ENCODE measurements at regions not wholly inside any gene's neighbourhood (a gene's known extent, or its start where the extent isn't known, plus 50 kb on each side); places are given as distances from the start of the nearest gene placed in this dataset.

GRCh38 chr3:191695131-191695814 is 234.3 kb downstream of the PYDC2 start:
- CTCF ChIA-PET, result no interaction called here
- H3K4me1 ChIP-seq (ENCODE audit: insufficient read depth, low read length), result no peaks in the 10 kb centered on the region
- POLR2A ChIA-PET, result no interaction called here
- Mint-ChIP-seq H3K36me3 (no peaks in the 10 kb centered on the region), H3K4me3 (no peak overlapping the region), H3K9me3 (peaks cover 2 to 13% (median 3%) of the 10 kb centered on the region in 5 donors), H3K27me3 (peaks cover 0 to 2% of the 10 kb centered on the region in 2 donors), H3K27ac (no peak overlapping the region), H3K4me1 (no peaks in the 10 kb centered on the region)
- no peaks in the 10 kb centered on the region for H3K27me3 ChIP-seq (ENCODE audit: insufficient read depth, low read length, poor library complexity, severe bottlenecking)
- no peaks in the 10 kb centered on the region for H3K9me3 ChIP-seq (ENCODE audit: low read length)
- DNase-seq, result no peak
- no peak overlapping the region for H3K4me3 ChIP-seq (ENCODE audit: low read length)
- H3K36me3 ChIP-seq (ENCODE audit: insufficient read depth, low read length), result no peaks in the 10 kb centered on the region
- H3K27ac ChIP-seq (ENCODE audit: low read depth, low read length), result no peak overlapping the region

- no peaks in the 10 kb centered on the region for H3K36me3 ChIP-seq (ENCODE audit: insufficient read depth, low read length)
- H3K27me3 ChIP-seq (ENCODE audit: insufficient read depth, low read length, poor library complexity, severe bottlenecking), result no peaks in the 10 kb centered on the region
- no peak for DNase-seq
- H3K4me1 ChIP-seq (ENCODE audit: insufficient read depth, low read length), result no peaks in the 10 kb centered on the region
- POLR2A ChIA-PET, result no interaction called here
- Mint-ChIP-seq H3K36me3 (no peaks in the 10 kb centered on the region), H3K4me1 (no peaks in the 10 kb centered on the region), H3K9me3 (peaks cover 2 to 18% (median 4%) of the 10 kb centered on the region in 5 donors), H3K4me3 (no peak overlapping the region), H3K27me3 (peaks cover 0 to 2% of the 10 kb centered on the region in 2 donors), H3K27ac (no peak overlapping the region)
- H3K27ac ChIP-seq (ENCODE audit: low read depth, low read length), result no peak overlapping the region
- H3K4me3 ChIP-seq (ENCODE audit: low read length), result no peak overlapping the region
- CTCF ChIA-PET, result no interaction called here
- H3K9me3 ChIP-seq (ENCODE audit: low read length), result no peaks in the 10 kb centered on the region
Observed at GRCh38 chr3:191695815-191696153, 234.8 kb downstream of the PYDC2 start.

- Mint-ChIP-seq H3K9me3 (peaks cover 1 to 24% (median 4%) of the 10 kb centered on the region in 5 donors), H3K4me3 (no peak overlapping the region), H3K27me3 (peaks cover 0 to 2% of the 10 kb centered on the region in 2 donors), H3K27ac (no peak overlapping the region), H3K36me3 (no peaks in the 10 kb centered on the region), H3K4me1 (no peaks in the 10 kb centered on the region)
- DNase-seq, result no peak
- H3K27ac ChIP-seq (ENCODE audit: low read depth, low read length), result no peak overlapping the region
- no peaks in the 10 kb centered on the region for H3K9me3 ChIP-seq (ENCODE audit: low read length)
- ChIA-PET CTCF (no interaction called here), POLR2A (no interaction called here)
- H3K4me1 ChIP-seq (ENCODE audit: insufficient read depth, low read length), result no peaks in the 10 kb centered on the region
- no peak overlapping the region for H3K4me3 ChIP-seq (ENCODE audit: low read length)
- H3K36me3 ChIP-seq (ENCODE audit: insufficient read depth, low read length), result no peaks in the 10 kb centered on the region
- H3K27me3 ChIP-seq (ENCODE audit: insufficient read depth, low read length, poor library complexity, severe bottlenecking), result no peaks in the 10 kb centered on the region
Observed at GRCh38 chr3:191696348-191696747, 235.4 kb downstream of the PYDC2 start.

- POLR2A ChIA-PET, result no interaction called here
- H3K4me1 ChIP-seq (ENCODE audit: insufficient read depth, low read length), result no peaks in the 10 kb centered on the region
- Mint-ChIP-seq H3K27me3 (peaks cover 0 to 2% of the 10 kb centered on the region in 2 donors), H3K36me3 (no peaks in the 10 kb centered on the region), H3K4me3 (no peak overlapping the region), H3K27ac (no peak overlapping the region), H3K4me1 (no peaks in the 10 kb centered on the region), H3K9me3 (peaks cover 9 to 27% (median 10%) of the 10 kb centered on the region in 5 donors)
- H3K9me3 ChIP-seq (ENCODE audit: low read length), result no peaks in the 10 kb centered on the region
- H3K4me3 ChIP-seq (ENCODE audit: low read length), result no peak overlapping the region
- H3K36me3 ChIP-seq (ENCODE audit: insufficient read depth, low read length), result no peaks in the 10 kb centered on the region
- H3K27ac ChIP-seq (ENCODE audit: low read depth, low read length), result no peak overlapping the region
- CTCF ChIA-PET, result no interaction called here
- no peak for DNase-seq
- H3K27me3 ChIP-seq (ENCODE audit: insufficient read depth, low read length, poor library complexity, severe bottlenecking), result no peaks in the 10 kb centered on the region
Observed at GRCh38 chr3:191699546-191699945, 238.6 kb downstream of the PYDC2 start.

GRCh38 chr3:191702121-191702520 is 241.2 kb downstream of the PYDC2 start:
- POLR2A ChIA-PET, result no interaction called here
- H3K9me3 Mint-ChIP-seq, result peaks cover 10 to 36% (median 11%) of the 10 kb centered on the region in 5 donors
- H3K27ac Mint-ChIP-seq, result no peak overlapping the region
- CTCF ChIA-PET, result no interaction called here
- no peak overlapping the region for H3K27ac ChIP-seq (ENCODE audit: low read depth, low read length)
- no peak overlapping the region for H3K4me3 ChIP-seq (ENCODE audit: low read length)
- H3K4me1 Mint-ChIP-seq, result no peaks in the 10 kb centered on the region
- no peaks in the 10 kb centered on the region for H3K27me3 ChIP-seq (ENCODE audit: insufficient read depth, low read length, poor library complexity, severe bottlenecking)
- H3K36me3 Mint-ChIP-seq, result no peaks in the 10 kb centered on the region
- H3K4me1 ChIP-seq (ENCODE audit: insufficient read depth, low read length), result no peaks in the 10 kb centered on the region
- no peaks in the 10 kb centered on the region for H3K36me3 ChIP-seq (ENCODE audit: insufficient read depth, low read length)
- no peak for DNase-seq
- peaks cover 0 to 2% of the 10 kb centered on the region in 2 donors for H3K27me3 Mint-ChIP-seq
- H3K4me3 Mint-ChIP-seq, result no peak overlapping the region
- H3K9me3 ChIP-seq (ENCODE audit: low read length), result no peaks in the 10 kb centered on the region

GRCh38 chr3:191707817-191708216 is 246.9 kb downstream of the PYDC2 start:
- Histone ChIP-seq H3K4me1 (ENCODE audit: insufficient read depth, low read length) (no peaks in the 10 kb centered on the region), H3K4me3 (ENCODE audit: low read length) (no peak overlapping the region), H3K36me3 (ENCODE audit: insufficient read depth, low read length) (no peaks in the 10 kb centered on the region), H3K27ac (ENCODE audit: low read depth, low read length) (no peak overlapping the region), H3K27me3 (ENCODE audit: insufficient read depth, low read length, poor library complexity, severe bottlenecking) (no peaks in the 10 kb centered on the region), H3K9me3 (ENCODE audit: low read length) (no peaks in the 10 kb centered on the region)
- no peak for DNase-seq
- Mint-ChIP-seq H3K4me3 (no peak overlapping the region), H3K36me3 (no peaks in the 10 kb centered on the region), H3K9me3 (peaks cover 6 to 17% (median 12%) of the 10 kb centered on the region in 5 donors), H3K27ac (no peak overlapping the region), H3K4me1 (no peaks in the 10 kb centered on the region), H3K27me3 (no peaks in the 10 kb centered on the region)
- ChIA-PET POLR2A (no interaction called here), CTCF (no interaction called here)

- no peaks in the 10 kb centered on the region for H3K27me3 Mint-ChIP-seq
- H3K27ac ChIP-seq (ENCODE audit: low read depth, low read length), result no peak overlapping the region
Observed at GRCh38 chr3:191715585-191715984, 254.6 kb downstream of the PYDC2 start.

GRCh38 chr3:191721390-191721861 is 260.5 kb downstream of the PYDC2 start:
- no peaks in the 10 kb centered on the region for H3K27me3 Mint-ChIP-seq

More at GRCh38 chr3:191715585-191715984, 254.6 kb downstream of the PYDC2 start:
- no peaks in the 10 kb centered on the region for H3K9me3 ChIP-seq (ENCODE audit: low read length)
- Mint-ChIP-seq H3K27ac (no peak overlapping the region), H3K36me3 (no peaks in the 10 kb centered on the region), H3K4me1 (no peaks in the 10 kb centered on the region), H3K4me3 (no peak overlapping the region), H3K9me3 (peaks cover 0 to 10% (median 2%) of the 10 kb centered on the region in 5 donors)
- no peaks in the 10 kb centered on the region for H3K36me3 ChIP-seq (ENCODE audit: insufficient read depth, low read length)
- no peaks in the 10 kb centered on the region for H3K4me1 ChIP-seq (ENCODE audit: insufficient read depth, low read length)
- DNase-seq, result no peak
- CTCF ChIA-PET, result no interaction called here
- H3K4me3 ChIP-seq (ENCODE audit: low read length), result no peak overlapping the region
- H3K27me3 ChIP-seq (ENCODE audit: insufficient read depth, low read length, poor library complexity, severe bottlenecking), result no peaks in the 10 kb centered on the region
- POLR2A ChIA-PET, result no interaction called here

More at GRCh38 chr3:191721390-191721861, 260.5 kb downstream of the PYDC2 start:
- Histone ChIP-seq H3K36me3 (ENCODE audit: insufficient read depth, low read length) (no peaks in the 10 kb centered on the region), H3K27me3 (ENCODE audit: insufficient read depth, low read length, poor library complexity, severe bottlenecking) (no peaks in the 10 kb centered on the region), H3K4me1 (ENCODE audit: insufficient read depth, low read length) (no peaks in the 10 kb centered on the region), H3K4me3 (ENCODE audit: low read length) (no peak overlapping the region), H3K9me3 (ENCODE audit: low read length) (no peaks in the 10 kb centered on the region), H3K27ac (ENCODE audit: low read depth, low read length) (no peak overlapping the region)
- H3K4me1 Mint-ChIP-seq, result no peaks in the 10 kb centered on the region
- DNase-seq, result no peak
- ChIA-PET CTCF (no interaction called here), POLR2A (no interaction called here)
- no peaks in the 10 kb centered on the region for H3K36me3 Mint-ChIP-seq
- no peak overlapping the region for H3K27ac Mint-ChIP-seq
- H3K4me3 Mint-ChIP-seq, result no peak overlapping the region
- peaks cover 0 to 15% (median 3%) of the 10 kb centered on the region in 5 donors for H3K9me3 Mint-ChIP-seq

Data from CD8-positive, alpha-beta memory T cell (primary cell).